C4-2B (cell line): ENCODE measurements at regions not wholly inside any gene's neighbourhood (a gene's known extent, or its start where the extent isn't known, plus 50 kb on each side); places are given as distances from the start of the nearest gene placed in this dataset.

Source experiments
- CTCF ChIP-seq: fragments of 450-650 bp; conservative IDR thresholded peaks from 2 replicates; pipeline ENCODE4 v1.5.1; 2017; ENCODE audit warnings: mild to moderate bottlenecking
- ZFX ChIP-seq: fragments of 450-650 bp; IDR thresholded peaks from 2 replicates; pipeline ENCODE4 v1.6.1; 2017

- TF ChIP-seq CTCF = no peak
- no peak for TF ChIP-seq ZFX
Observed at GRCh38 chr7:25665374-25665773, 437.1 kb upstream of the NPVF start.
